OCI-LY1 (cell line): ENCODE measurements at regions not wholly inside any gene's neighbourhood (a gene's known extent, or its start where the extent isn't known, plus 50 kb on each side); places are given as distances from the start of the nearest gene placed in this dataset.

Experiments
- EZH2 ChIP-seq: fragments of 200-600 bp; sonication (generic), shearing (Covaris generic); IDR thresholded peaks from 2 replicates; pipeline ENCODE4 v1.8.0; 2017; ENCODE audit warnings: borderline replicate concordance, mixed run types, mild to moderate bottlenecking, antibody characterized with exemption, low read length, moderate library complexity, mixed read lengths
- TF ChIP-seq, protein P1 (sequence below): fragments of 200-600 bp; sonication (generic), shearing (Covaris generic); IDR thresholded peaks from 2 replicates; pipeline ENCODE4 v1.5.1; 2017; ENCODE audit warnings: mild to moderate bottlenecking, antibody characterized with exemption, low read length, moderate library complexity, mixed read lengths

- TF ChIP-seq, protein P1, sequence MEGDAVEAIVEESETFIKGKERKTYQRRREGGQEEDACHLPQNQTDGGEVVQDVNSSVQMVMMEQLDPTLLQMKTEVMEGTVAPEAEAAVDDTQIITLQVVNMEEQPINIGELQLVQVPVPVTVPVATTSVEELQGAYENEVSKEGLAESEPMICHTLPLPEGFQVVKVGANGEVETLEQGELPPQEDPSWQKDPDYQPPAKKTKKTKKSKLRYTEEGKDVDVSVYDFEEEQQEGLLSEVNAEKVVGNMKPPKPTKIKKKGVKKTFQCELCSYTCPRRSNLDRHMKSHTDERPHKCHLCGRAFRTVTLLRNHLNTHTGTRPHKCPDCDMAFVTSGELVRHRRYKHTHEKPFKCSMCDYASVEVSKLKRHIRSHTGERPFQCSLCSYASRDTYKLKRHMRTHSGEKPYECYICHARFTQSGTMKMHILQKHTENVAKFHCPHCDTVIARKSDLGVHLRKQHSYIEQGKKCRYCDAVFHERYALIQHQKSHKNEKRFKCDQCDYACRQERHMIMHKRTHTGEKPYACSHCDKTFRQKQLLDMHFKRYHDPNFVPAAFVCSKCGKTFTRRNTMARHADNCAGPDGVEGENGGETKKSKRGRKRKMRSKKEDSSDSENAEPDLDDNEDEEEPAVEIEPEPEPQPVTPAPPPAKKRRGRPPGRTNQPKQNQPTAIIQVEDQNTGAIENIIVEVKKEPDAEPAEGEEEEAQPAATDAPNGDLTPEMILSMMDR = no peak
- no peak for TF ChIP-seq EZH2
Observed at GRCh38 chr12:65630555-65630954, 193.7 kb upstream of the HMGA2 start.
